GM19463 (cell line): ENCODE measurements at regions not wholly inside any gene's neighbourhood (a gene's known extent, or its start where the extent isn't known, plus 50 kb on each side); places are given as distances from the start of the nearest gene placed in this dataset.

Experiments used
- ATAC-seq: cut with Tn5 transposase; IDR thresholded peaks from one replicate; pipeline ENCODE4 v1.9.1; 2021; ENCODE audit warnings: mild to moderate bottlenecking, moderate library complexity; ENCODE audit not compliant: unreplicated experiment

DNA sequence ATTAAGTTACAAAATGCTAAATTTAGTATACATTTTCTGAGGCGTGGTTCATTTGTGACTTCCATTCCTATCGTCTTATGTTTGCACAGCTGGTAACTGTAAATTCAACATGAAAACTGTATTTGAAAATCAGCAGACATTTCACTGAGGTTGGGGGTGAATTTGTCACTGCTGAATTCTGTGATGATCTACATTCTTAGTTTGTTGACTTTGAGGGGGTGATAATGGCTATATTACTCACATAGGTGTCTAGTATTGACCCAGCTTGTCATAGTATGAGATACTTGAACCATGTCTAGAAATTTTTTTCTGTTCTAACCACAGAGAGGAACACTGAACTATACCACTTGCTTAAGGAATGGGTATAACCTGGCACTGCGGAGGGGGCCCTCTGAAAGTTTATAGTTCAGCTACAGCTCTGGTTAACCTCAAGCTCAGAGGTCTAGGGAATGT is 313.3 kb downstream of the PIK3R1 start:
- no peak for ATAC-seq

DNA sequence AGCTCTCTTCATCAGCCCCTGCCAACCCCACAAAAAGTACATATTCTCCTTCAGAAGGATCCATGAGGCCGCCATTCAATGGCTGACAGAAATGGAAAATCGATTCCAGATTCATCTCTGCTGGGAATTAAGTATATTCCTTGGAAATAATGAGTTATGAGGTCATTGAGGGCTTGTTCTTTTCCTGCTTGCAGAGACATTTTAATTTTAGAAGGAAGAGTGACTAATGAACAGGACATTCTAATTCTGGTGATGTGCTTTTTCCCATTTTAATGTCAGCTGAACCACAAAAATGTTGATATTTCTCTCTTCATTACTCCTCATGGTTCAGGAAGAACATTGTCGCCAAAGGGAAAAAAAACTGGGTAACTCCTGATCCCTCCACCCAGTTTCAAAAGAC is 314.0 kb downstream of the PIK3R1 start:
- no peak for ATAC-seq

DNA sequence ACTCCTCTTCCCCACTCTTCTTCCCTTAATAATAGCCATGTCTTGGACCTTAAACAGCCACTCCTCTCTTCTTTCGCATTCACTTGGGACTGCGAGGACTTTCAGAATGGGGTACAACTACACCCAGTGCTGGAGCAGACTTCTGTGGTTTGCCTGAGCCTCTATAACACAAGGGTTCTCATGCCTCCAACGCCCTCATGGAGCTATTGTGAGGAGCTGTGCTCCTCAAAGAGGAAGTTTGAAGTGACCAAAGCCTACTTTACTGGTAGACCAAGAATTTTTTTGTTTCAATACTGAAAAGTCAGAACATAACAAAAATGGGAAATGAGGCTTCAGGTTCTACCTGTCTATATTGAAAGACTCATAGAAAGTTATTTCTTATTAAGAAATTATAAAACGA is 316.4 kb downstream of the PIK3R1 start:
- no peak for ATAC-seq

DNA sequence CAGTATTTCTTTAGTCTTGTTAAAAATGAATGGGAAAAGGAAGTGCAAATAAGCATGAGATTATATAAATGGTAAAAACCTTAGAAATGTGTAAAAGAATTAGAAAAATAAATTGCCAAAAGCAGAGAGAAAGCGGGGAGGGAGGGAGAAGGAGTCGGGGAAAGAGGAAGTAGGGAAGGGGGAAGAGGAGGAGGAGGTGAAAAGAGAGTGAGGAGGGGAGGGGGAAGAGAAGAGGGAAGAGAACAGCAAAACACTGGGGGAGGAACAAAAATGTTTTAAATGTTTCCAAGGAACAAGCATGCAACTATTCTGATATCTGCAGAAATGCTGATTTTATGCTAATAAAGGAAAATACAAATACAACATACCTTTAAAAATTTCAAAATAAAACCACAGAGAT is 317.5 kb downstream of the PIK3R1 start:
- no peak for ATAC-seq

DNA sequence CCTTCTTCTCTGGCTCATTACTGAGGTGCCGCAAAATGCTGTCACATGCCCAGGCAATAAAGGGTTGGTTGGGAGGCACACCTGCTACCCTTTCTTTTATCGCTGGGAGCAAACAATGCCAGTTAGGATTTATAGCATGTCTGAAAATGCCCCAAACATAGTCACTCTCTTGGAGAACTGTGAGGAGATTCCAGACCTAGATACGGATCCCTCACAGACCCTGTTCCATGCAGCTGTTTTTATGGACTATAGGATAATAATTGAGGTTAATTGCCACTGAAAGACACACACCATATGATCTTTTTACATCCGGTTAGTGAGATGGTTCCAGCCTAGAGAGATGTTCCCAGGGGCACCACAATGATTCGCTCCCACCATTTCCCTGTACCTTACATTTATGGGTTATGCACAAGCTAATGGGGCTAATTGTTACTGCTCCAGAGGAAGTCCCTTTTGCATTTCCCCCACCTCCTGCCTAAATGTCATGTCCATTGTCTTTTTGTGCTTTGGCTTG is 318.1 kb downstream of the PIK3R1 start:
- no peak for ATAC-seq

DNA sequence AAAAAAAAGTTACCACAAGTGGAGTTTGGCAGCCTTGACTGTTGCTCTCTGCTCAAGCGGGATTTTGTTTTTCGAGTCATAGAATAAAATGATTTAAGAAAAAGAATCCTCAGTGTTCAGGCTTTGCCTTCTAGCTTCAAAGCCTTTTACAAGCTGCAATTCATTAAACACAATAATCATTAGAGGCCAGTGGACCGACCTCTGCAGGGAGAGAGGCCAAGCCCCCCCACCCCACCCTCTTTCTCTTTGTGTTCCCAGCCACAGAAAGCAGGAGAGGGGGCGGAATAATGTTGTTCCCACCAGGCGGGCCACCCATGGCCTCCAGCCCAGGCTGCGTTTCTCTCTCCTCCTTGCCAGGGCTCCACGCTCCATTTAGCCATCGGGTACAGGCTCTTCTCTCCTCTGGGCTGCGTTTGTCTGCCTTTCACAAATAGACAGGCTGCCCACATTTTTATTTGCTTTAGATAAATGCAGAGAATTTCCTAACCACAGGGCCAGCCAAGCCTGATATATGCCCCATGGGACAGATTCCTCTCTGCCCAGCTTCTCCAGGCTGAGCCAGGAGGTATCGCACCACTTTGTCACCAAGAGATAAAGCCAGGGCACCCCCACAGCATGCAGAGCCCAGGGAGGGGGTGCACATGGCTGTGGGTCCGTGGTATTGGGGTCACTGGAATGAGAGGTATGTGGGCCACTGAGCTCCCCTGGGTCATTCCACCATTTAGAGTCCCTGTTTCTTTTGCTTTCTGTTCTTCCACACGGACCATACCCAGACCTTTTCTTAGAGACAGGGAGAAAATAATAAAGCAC is 318.8 kb downstream of the PIK3R1 start:
- ATAC-seq = no peak

DNA sequence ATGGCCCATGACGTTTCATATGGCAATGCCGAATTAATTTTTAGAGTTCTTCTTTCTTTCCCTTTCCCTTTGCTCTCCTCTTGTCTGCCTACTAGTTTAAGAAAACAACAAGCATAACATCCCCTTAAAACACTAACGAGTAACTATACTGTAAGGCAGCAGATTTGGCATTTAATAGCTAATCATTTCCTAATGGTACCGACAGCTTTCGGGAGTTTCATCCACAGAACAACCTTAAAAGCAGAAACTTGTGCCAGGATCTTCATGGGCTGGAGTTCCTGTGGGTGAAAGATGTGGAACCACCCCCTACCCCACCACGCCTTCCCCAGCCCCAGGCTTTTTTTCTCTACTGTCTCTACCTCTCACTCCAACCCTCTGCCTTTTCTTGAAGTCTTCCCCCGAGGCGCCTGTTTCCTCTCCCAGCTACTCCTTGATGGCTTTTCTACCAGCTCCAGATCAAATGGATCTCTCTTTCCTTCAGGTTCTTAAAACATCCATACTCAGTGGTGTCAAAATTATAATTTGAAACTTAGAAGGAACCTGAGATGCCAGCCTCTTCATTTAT is 319.5 kb downstream of the PIK3R1 start:
- ATAC-seq = no peak

DNA sequence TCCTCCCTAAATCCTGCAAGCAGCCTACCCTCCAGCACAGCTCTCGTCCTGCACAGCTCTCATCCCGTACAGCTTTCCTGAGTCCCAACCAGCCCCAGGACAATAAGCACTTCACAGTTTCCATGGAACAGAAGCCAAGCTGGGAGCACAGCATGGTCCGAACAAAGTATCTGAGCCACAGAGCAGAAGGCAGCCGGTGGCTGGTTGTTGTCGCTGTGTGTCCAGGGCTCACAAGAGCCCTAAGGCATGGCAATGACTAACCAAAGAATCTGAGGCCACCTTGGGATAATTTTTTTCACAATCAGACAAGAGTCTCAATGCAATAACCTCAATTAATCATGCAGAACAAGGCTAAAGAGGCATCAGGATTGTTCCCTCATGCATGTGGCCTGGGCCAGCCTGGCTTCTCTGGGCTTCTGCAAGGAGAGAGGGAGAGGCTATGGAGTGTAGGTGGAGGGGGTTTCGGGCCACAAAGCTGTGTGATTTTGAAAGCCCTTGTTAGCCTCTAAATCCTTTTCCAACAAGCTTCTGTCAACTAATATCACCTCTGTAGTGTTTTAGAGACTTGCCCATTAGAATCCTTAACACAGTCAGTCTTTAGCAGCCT is 323.4 kb downstream of the PIK3R1 start:
- no peak for ATAC-seq

DNA sequence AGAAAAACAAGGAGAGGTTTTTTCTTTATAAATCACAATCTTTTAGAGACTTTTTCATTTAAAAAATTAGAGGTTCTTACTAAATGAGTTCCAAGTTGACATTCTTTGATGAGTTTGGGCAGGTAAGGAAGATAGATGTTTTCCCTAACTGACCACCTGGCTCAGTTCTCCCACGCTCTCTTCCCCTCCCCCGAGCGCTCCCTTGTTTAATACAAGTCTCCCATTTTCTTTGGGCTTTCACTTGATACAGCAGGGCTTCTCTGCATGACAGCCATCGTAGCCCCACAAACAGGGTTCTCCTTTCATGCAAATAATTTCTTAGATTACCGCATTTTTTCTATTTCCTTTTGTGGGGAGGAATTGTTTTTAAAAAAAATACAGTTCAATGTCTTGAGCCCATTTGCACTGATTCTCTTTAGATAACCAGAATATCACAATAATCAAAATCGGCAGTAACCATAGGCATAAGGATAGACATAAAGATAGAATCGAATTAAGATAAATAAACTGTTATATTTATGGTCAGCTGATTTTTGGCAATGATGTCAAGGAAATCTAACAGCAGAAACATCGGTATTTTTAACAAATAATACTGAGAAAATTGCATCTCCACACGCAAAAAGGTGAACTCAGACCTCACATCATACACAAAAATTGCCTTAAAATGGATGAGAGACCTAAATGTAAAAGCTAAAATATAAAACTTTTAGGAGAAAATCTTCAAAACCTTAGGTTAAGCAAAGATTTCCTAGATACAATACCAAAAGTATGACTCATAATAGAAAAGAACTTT is 325.4 kb downstream of the PIK3R1 start:
- no peak for ATAC-seq

DNA sequence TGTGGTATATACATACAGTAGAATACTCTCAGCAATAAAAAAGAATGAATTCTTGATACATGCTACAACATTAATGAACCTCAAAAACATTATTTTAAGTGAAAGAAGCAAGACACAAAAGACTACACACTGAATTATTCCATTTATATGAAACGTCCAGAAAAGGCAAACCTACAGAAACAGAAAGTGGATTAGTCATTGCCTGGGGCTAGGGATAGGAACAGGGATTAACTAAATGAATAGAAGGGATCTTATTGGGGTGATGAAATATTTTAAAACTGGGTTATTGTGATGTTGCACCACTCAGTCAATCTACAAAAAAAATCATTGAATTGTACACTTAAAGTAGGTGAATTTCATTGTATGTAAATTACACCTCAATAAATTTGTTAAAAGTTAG is 326.7 kb downstream of the PIK3R1 start:
- ATAC-seq = no peak

DNA sequence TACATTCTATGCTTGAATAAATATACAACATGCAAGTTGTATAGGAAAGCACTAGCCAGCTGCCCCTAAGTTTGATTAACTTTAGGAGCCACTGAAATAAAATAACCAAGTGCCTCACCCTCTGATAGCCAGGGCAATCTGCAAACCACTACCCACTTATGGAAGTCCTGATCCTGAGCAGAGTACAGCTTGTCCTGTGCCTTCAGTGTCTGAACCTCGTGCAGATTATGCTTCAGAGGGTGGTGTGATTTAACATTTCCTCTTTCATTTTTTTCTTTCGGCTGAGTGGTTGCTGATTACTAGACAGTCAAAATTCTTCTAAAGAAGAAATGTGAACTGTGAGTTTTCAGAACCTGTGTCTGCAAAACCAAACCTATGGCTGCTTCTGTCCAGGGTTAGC is 327.7 kb downstream of the PIK3R1 start:
- no peak for ATAC-seq

DNA sequence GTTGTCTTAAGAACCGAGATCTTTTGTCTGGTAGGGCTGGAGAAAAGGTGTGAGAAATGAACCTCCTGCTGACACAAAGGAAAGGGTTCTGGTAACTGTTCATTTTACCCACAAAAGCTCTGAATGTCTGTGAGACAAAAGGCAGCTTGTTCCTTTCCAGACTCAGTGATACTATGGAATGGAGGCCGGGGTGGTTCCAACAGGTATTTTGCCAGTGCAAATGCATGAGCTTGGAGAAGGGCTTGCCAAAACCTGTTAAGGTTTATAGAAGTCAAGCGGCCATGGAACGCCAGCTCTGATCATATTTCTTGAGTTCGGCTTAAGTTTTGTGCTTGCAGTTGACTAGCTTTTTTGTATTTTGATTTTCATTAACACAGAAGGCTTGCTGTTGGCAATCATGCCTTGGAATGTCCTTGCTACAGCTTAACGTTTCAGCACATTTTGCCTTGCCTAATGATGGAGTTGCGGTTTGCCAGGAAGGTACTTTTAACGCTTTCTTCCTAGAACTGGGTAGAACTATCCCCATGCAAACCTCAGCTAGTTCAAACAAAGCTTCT is 328.6 kb downstream of the PIK3R1 start:
- no peak for ATAC-seq

DNA sequence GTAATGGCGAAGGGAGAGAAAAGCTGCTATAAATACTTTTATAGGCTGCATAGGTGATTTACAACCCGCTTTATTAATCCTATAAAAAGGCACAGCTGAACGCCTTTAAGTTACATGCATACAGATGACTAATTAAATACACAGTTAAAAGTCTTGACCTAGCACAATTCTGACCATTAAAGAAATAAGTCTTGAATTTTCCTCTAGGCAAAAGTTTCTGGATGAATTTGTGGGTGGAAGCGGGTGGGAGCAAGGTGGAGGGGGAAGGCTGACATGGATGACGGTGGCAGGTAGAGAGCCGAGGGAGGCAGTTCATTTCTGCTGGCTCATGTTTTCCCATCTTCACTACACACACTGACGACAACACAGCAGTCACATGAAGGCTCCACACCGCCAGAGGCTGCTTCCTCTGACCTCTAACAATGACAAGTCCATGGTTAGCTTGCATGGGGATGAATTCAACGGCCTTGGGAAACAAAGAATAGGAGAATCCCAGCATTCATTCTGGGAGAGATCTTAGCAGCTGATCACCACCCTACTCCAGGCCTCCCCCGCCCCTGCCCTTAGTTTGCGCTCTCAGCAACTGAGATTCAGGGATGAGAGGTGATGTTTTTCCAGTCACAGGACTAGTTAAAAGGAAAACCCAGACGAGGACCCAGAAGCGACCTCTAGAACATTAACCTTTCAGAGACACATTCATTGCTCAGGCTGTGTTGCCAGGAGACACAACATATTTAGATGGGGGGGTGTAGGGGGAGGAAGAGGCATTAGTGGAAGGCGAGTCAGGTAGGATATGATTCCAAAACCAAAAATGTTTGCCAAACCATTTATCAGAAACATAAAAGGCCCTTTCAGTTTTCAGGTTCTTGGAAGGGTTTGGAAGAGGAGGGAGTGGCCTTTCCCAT is 329.3 kb downstream of the PIK3R1 start:
- no peak for ATAC-seq

DNA sequence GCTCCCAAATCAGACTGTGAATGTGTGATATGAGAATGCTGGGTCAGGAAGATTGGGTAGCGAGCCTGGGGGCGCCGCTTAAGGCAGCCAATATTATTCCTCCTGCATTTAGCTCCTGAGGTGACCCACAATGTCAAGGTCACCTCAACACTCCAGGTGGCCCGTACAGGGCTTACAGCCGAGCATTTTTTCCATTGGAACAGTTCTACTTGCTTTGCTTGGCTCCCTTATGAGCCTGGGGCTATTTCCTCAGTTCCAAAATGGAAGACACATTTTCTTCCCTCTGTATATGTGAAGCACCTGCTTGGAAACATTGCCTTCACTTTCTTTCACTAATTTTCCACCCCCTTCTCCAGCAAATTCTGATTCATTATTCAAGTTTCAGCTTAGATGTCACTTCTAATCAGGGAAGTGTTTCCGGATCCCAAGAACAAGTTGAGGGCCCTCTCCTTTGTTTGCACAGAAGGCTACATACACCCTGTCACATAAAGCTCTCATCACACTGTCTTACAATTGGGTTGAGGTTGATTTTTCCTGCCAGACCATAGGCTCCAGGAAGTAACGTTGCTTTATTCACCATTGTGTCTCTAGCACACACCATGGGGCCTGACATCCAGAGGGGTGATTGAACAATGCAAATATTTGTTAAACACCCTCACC is 330.2 kb downstream of the PIK3R1 start:
- ATAC-seq = no peak

DNA sequence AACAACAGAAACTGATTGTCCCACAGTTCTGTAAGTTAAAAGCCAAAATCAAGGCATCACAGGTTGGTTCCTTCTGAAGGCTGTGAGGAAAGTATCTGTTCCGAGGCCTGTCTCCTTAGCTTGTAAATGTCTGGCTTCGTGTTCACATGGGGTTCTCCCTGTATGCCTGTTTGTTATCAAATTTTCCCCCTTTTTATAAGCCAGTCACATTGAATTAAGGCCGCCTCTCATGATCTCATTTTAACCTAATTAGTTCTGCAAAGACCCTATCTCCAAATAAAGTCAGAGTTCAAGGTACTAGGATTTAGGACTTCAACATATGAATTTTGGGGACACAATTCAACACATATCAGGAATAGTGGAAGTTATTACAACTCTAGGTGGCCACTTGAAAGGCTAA is 331.5 kb downstream of the PIK3R1 start:
- ATAC-seq = no peak

DNA sequence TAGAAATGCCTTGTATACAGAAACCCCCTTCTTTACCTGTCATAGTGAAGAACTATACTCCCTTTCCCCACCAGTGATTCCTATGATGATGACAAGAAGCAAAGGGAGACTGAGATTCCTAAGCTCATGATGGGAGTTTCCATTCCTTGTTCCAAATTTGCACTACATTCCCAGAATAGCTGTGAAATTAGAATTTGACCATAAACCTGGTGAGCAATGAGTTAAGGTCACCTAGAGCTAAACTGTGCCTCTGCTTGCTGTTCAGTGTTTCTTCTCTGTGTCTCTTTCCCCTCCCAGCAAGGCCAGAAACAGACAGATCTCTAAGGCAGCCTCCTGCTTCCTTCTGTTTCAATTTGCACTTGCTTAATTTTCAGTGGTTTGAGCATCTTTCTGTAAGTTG is 332.1 kb downstream of the PIK3R1 start:
- ATAC-seq = no peak

DNA sequence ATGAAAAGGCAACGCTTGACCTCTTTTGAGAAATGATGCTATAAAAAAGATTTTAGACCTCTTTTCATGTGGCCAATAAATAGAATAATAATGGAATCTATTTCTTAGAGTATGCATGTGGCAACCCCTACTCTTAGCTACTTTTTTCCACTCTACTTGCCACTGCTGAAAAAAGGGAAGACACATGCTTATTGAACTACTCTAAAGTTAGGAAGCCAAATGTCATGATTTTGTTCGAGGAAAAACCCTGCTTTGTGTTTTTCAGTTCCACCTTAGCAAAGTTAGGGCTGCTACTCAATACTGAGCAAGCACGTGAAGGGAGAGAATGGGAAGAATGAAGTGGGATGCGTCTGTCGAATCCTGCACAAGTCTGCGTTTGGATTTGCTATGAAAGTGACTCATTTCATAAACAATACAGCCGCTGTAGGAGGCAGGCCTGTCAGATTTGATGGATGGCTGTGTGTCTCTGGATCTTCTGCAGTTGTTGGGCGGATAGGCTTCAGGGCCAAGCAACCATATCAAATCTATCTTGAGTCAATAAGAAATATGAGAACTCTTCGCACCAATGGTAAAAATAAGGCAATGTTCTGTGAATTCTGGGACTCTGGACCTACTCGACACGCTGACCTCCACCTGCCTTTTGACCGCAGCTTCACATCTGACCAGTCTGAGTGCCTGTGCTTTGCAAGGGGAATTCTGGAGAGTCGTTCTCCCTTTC is 333.6 kb downstream of the PIK3R1 start:
- no peak for ATAC-seq

DNA sequence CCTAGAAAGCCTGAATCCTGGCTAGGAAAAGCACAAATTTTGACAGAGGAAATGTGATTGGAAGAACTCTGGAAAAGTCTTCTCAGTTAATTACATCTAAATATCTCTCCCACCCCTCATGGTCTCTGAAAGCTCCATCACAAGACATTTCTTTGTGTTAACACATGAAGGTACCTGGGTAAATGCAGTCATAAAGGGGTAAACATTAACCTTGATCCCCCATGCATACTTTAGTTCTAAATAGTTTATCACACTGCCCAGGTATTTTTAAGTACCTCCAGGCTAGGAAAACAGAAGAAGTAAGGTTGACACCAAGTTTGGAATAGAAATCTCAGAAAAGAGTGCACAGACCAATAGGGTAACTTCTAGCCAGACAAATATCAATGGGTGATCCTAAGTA is 334.5 kb downstream of the PIK3R1 start:
- no peak for ATAC-seq

DNA sequence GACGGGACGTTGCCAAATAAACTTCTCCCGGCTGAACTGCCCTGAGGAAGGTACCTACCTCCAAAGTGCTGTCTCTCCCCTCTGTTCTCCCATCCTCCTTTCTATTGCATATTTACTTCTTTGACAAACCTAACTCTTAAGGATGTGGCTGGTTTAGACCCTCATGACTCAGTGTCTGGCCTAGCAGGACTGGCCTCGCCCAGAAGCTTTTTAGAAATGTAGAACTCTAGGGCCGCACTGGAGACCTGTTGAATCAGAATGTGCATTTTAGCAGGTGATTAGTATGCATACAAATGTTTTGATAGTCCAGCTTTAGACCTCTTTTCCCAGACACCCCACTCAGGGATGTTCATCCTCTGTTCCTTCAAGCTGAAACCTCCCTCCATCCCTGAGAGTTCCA is 335.9 kb downstream of the PIK3R1 start:
- ATAC-seq = no peak
